Body of pancreas (tissue), 4 donors: ENCODE measurements at regions not wholly inside any gene's neighbourhood (a gene's known extent, or its start where the extent isn't known, plus 50 kb on each side); places are given as distances from the start of the nearest gene placed in this dataset.
A peak's percentile ranks its signal among the peaks of the same experiment; 100 is the strongest.

ENCODE experiments used
- ATAC-seq: fragments of 150-250 bp; one replicate; pipeline ENCODE4 v1.9.1; 2016
- DNase-seq, 4 donors: peaks; one replicate each; pipeline ENCODE4 v3.0.0-alpha.2; 2019
- H3K27ac ChIP-seq, 4 donors: fragments of 200-600 bp; sonication (generic); 1 replicate in 3 of 4; 2 replicates in 1 of 4; pipeline versions ENCODE4 v1.5.1 to v1.6.1; 2016 to 2019; ENCODE audit warnings: mild to moderate bottlenecking in 1 of 4, mixed read lengths in 1 of 4, moderate library complexity in 1 of 4
- H3K27me3 ChIP-seq, 2 donors: fragments of 200-600 bp; sonication (generic); one replicate each; pipeline ENCODE4 v1.6.0; 2016; ENCODE audit warnings: mild to moderate bottlenecking in 1 of 2
- H3K36me3 ChIP-seq, 2 donors: fragments of 200-600 bp; sonication (generic); replicated peaks in 1 of 2; 2 replicates each; pipeline ENCODE4 v1.5.1; 2016; ENCODE audit warnings: low read depth in 2 of 2; ENCODE audit not compliant: insufficient read depth in 1 of 2
- H3K4me1 ChIP-seq: fragments of 200-600 bp; sonication (generic); one replicate; pipeline ENCODE4 v1.6.0; 2016
- H3K4me3 ChIP-seq, 2 donors: fragments of 200-600 bp; sonication (generic); 1 replicate in 1 of 2; 2 replicates in 1 of 2; pipeline ENCODE4 v1.5.1; 2016 to 2019
- H3K9me3 ChIP-seq, 3 donors: fragments of 200-600 bp; sonication (generic); 1 replicate in 2 of 3; 2 replicates in 1 of 3; pipeline ENCODE4 v1.5.1; 2016
- CTCF ChIP-seq, 7 experiments: fragments of 450-650 bp in 4 of 7; fragments of 200-600 bp in 3 of 7; sonication (generic) in 3 of 7; IDR thresholded peaks; one replicate each; pipeline ENCODE4 v1.5.1; 2016 to 2019; ENCODE audit warnings: antibody characterized with exemption in 7 of 7
- POLR2A ChIP-seq, 3 donors: fragments of 450-650 bp; IDR thresholded peaks; one replicate each; pipeline ENCODE4 v1.6.1; 2016; ENCODE audit warnings: antibody characterized with exemption in 3 of 3, mild to moderate bottlenecking in 2 of 3
- WGBS, 2 donors: methylation state at CpG; one replicate each; pipeline ENCODE4 v1.1.5; 2017; 5-methylcytosine and 5-hydroxymethylcytosine counted together
- intact Hi-C: fragments of 100-400 bp; cut with DNase I; formaldehyde crosslinking; loops from one replicate; pipeline ENCODE4 v1.15.1; 2023

GRCh38 chr1:81430236-81430938, 370.3 kb upstream of the ADGRL2 start:
- ATAC-seq = no peak
- H3K36me3 ChIP-seq = no peaks in the 10 kb centered on the region
- H3K9me3 ChIP-seq = no peaks in the 10 kb centered on the region
- peaks cover 5% of the 10 kb centered on the region for H3K4me1 ChIP-seq
- TF ChIP-seq POLR2A (IDR thresholded peaks at IDR 0.05) (no peak), CTCF (IDR thresholded peaks at IDR 0.05) (no peak)
- WGBS, 2 donors = 55% methylated on average over 1 of the region's 1 CpG
- intact Hi-C loops = no loop called here
- no peaks in the 10 kb centered on the region for H3K27me3 ChIP-seq
- no peak overlapping the region for H3K27ac ChIP-seq
- H3K4me3 ChIP-seq = no peak overlapping the region
- no peak for DNase-seq

DNA sequence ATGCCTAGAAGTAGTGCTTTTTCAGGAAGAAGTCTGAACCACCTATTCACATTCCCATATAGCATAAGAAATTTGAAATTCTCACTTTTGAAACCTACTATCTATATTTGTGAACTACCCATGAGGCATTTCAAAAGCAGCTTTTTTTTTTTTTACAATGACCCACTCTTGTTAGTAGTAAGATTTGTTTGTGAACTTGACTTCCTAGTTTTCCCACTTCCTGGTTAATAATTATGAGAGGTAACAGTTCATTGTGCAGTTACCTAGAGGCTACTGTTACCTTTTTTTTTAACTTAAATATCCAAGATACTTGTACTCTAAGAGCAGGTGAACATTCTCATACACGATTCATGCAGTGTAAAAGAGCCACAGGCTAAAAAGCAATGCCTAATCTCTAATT, 371.7 kb upstream of the ADGRL2 start:
- ATAC-seq (peak; percentile 64), DNase-seq (no peak)
- TF ChIP-seq POLR2A (IDR thresholded peaks at IDR 0.05) (no peak), CTCF (IDR thresholded peaks at IDR 0.05) (no peak)
- peak overlapping the region in 2 of 4 donors; percentile 9 to 22 for H3K27ac ChIP-seq
- H3K4me3 ChIP-seq = no peak overlapping the region
- no peaks in the 10 kb centered on the region for H3K36me3 ChIP-seq
- no peaks in the 10 kb centered on the region for H3K9me3 ChIP-seq
- H3K4me1 ChIP-seq = peaks cover 5% of the 10 kb centered on the region
- no peaks in the 10 kb centered on the region for H3K27me3 ChIP-seq
- intact Hi-C loops = no loop called here
- WGBS, 2 donors = 8 to 27% methylated on average over 1 of the region's 1 CpG

GRCh38 chr1:81424816-81425215, 375.9 kb upstream of the ADGRL2 start:
- DNase-seq = no peak
- no peak overlapping the region for H3K4me3 ChIP-seq
- H3K27me3 ChIP-seq = no peaks in the 10 kb centered on the region
- intact Hi-C loops = no loop called here
- H3K27ac ChIP-seq = no peak overlapping the region
- ATAC-seq = no peak
- H3K36me3 ChIP-seq = no peaks in the 10 kb centered on the region
- TF ChIP-seq CTCF (IDR thresholded peaks at IDR 0.05) = no peak
- TF ChIP-seq POLR2A (IDR thresholded peaks at IDR 0.05) = no peak
- H3K9me3 ChIP-seq = no peaks in the 10 kb centered on the region
- H3K4me1 ChIP-seq = peaks cover 5% of the 10 kb centered on the region
- 79 to 86% methylated on average over 2 of the region's 2 CpGs for WGBS, 2 donors

DNA sequence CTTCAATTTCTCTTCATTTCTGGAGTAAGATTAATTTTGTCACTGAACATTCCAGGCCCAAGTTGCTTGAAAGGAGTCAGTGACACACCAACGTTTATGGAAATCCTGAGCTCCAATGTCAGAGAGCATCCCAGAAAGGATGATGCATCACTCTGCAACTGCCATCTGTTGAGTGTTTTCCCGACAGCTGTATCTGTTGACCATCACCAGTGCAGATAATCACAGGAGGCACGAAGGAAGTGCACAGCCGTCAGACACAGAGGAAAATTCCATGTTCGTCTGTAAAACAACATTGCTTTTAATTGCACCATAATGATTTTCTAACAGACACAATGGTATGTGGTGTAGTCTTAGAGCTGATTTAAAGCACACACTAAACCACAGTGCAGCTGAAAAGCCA, 376.7 kb upstream of the ADGRL2 start:
- DNase-seq = no peak
- no peak for ATAC-seq
- no peak overlapping the region for H3K27ac ChIP-seq
- no peak overlapping the region for H3K4me3 ChIP-seq
- H3K4me1 ChIP-seq = peaks cover under 1% of the 10 kb centered on the region
- intact Hi-C loops = no loop called here
- 47 to 61% methylated on average over 5 of the region's 5 CpGs for WGBS, 2 donors
- TF ChIP-seq POLR2A (IDR thresholded peaks at IDR 0.05) (no peak), CTCF (IDR thresholded peaks at IDR 0.05) (no peak)
- H3K36me3 ChIP-seq = no peaks in the 10 kb centered on the region
- H3K27me3 ChIP-seq = no peaks in the 10 kb centered on the region
- no peaks in the 10 kb centered on the region for H3K9me3 ChIP-seq

GRCh38 chr1:81420760-81421159, 380.0 kb upstream of the ADGRL2 start:
- TF ChIP-seq POLR2A (IDR thresholded peaks at IDR 0.05) (no peak), CTCF (IDR thresholded peaks at IDR 0.05) (no peak)
- Histone ChIP-seq H3K27me3 (no peaks in the 10 kb centered on the region), H3K4me1 (no peaks in the 10 kb centered on the region), H3K4me3 (no peak overlapping the region), H3K27ac (no peak overlapping the region), H3K9me3 (no peaks in the 10 kb centered on the region), H3K36me3 (no peaks in the 10 kb centered on the region)
- ATAC-seq (no peak), DNase-seq (no peak)
- intact Hi-C loops = no loop called here
- WGBS, 2 donors = 16 to 29% methylated on average over 2 of the region's 2 CpGs
